NT2/D1 (cell line): ENCODE measurements at regions not wholly inside any gene's neighbourhood (a gene's known extent, or its start where the extent isn't known, plus 50 kb on each side); places are given as distances from the start of the nearest gene placed in this dataset.

Source experiments
- SUZ12 ChIP-seq: IDR thresholded peaks from 2 replicates; pipeline ENCODE4 v1.6.1; 2011; ENCODE audit not compliant: insufficient read length, insufficient read depth; ENCODE audit errors: extremely low read depth
- YY1 ChIP-seq: IDR thresholded peaks from 2 replicates; pipeline ENCODE4 v1.6.1; 2011; ENCODE audit not compliant: insufficient read length, insufficient read depth

DNA sequence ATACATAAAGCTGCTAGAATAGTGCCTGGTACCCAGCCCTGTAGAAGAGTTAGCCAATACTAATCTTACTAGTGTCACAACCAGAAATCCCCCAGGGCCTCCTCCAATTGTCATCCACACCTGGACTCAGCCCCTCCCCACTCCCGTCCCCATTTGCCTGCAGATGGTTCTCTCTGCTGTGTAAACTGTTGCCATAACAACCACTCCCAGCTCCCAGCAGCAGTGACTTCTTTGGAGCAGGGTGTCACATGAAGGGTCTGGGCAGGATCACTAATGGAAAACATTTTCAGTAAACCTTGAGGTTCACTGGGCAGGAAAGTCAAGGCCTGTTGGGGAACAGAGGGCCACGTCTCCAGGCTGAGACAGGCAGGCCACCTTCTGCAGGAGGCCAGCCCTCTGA lies 126.0 kb upstream of the IPO9 start:
- TF ChIP-seq SUZ12, result no peak
- no peak for TF ChIP-seq YY1
